ENCODE measurements at regions not wholly inside any gene's neighbourhood (a gene's known extent, or its start where the extent isn't known, plus 50 kb on each side); places are given as distances from the start of the nearest gene placed in this dataset.
"Not testable (repeated sequence)": the region's sequence is repeated elsewhere in the genome, so short reads cannot be mapped to it uniquely, and the experiment has no call there.

DNA sequence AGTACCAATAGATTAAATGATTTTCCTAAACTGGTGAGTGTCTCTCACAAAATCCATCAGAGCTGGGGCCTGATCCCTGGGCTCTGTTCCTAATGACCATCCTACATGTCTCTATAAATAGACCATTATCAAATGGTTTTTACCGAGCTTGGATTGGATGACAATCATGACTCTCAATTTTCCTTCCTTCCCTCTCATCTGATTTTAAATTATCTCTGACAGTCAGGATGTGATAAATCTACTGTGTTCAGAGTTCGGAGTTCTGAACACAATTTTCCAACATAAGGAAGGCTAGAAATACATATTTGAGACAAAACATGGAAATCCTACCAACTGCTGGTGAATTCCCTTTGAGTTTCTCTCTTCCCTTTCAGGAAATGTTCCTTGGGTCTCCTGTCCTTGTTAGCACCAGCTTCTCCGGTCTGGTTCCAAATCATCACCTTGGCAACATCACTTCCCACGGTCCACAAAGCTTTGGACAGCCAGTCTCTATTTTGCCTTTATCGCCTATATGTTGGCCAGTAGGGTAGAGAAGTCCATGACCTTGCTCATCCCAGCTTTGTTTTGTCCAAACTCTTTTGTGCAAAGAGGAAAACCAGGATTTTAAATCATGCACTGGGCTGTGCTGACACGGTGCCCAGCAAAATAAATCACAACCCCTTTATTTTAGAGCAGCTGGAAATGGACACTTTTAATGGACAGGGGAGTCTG, 139.6 kb upstream of the ITGA6 start:
- DNase-seq (ENCODE audit: low spot score) = no peak

DNA sequence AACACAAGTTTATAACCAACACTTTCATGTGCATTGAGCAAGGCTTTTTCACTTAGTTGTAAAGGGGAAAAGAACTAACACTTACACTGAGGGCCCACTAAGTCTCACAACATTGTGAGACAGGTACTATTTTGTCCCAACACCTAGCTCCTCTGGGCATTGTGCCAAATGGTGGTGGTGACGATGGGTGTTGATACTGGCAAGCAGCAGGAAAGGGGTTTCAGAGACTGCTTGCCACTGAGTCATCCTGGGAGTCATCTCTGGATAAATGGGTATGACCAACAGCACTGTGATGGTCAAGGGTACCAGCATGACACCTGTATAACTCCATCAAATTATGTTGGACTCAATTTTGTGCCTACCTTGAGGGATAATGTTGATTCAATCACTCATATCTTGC, 138.8 kb upstream of the ITGA6 start:
- DNase-seq (ENCODE audit: low spot score) = no peak

- DNase-seq (ENCODE audit: low spot score) = no peak
Observed at GRCh38 chr2:172293952-172294351, 133.4 kb upstream of the ITGA6 start.

DNA sequence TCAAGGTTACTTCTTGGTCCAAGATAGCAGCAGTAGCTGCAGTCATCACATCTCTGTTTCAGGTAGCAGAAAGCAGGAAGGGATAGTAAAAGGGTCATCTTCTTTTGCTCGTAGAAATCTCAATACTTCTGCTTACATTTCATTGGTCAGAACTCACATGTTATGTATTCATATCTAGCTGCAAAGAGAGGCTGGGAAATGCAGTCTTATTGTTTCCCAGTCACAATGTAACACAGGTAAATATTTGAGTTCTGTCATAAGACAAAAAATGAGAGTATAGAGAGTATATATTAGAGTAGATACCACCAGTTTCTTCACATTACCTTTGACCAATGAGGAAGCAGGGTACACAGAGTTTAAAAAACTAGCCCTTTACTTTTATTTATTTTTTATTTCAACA, 132.4 kb upstream of the ITGA6 start:
- DNase-seq (ENCODE audit: low spot score) = no peak

DNA sequence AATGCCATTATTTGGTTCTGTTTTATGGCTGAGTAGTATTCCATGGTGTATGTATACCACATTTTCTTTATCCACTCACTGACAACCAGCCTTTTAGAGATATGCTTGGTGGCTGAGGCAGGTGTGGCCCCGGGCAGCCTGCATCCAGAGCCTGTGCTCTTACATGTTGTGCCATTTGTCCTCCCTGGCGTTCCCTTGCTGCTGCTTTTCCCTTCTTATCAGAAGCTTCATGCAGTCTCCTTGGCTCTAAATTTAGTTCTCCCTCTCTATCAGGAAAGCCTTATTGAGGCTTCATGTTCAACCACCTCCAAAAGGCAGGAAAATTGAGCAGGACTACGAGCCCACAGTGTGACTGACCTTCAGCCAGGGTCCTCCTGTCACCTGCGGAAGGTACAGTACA, 131.7 kb upstream of the ITGA6 start:
- no peak for DNase-seq (ENCODE audit: low spot score)

GRCh38 chr2:172296267-172297046, 130.9 kb upstream of the ITGA6 start:
- peak; percentile 24 for DNase-seq (ENCODE audit: low spot score)

DNA sequence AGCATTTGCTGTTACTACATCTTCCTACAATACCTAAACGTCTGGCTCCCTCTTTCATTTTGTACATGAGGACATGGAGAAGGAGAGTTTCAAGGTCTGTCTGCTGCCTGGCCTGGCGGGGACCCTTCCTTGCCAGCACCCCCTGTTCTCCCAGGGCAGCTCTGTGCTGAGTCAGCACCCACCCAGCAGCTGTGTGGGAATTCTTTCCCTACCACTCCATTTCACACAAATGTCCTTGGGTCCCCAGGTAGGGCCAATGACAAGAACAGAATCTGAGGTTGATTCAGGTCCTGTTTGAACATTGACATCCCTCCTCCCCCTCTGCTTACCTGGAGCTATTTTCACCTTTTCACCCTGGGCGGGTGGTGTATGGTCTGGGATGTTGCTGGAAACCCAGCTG, 129.9 kb upstream of the ITGA6 start:
- no peak for DNase-seq (ENCODE audit: low spot score)

DNA sequence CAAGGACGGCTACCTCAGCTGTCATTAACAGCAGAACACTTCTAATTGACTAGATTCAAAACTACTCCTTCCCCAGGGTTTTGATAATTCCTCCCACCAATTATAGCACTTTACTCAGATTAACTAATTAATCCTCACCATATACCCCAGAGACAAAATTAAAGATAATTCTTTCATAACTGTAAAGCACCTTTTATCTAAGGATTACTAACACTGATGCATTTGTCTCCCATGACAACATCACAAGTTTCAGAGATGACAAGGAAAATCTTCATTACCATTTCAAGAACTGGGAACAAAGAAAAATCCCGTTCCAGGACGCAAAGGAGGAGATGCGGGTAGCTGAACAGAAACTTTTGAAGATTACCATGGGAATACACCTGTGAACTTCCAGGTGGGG, 129.4 kb upstream of the ITGA6 start:
- no peak for DNase-seq (ENCODE audit: low spot score)

GRCh38 chr2:172299741-172300140, 127.6 kb upstream of the ITGA6 start:
- DNase-seq (ENCODE audit: low spot score) = no peak

- no peak for DNase-seq (ENCODE audit: low spot score)
Observed at GRCh38 chr2:172300851-172301250, 126.5 kb upstream of the ITGA6 start.

DNA sequence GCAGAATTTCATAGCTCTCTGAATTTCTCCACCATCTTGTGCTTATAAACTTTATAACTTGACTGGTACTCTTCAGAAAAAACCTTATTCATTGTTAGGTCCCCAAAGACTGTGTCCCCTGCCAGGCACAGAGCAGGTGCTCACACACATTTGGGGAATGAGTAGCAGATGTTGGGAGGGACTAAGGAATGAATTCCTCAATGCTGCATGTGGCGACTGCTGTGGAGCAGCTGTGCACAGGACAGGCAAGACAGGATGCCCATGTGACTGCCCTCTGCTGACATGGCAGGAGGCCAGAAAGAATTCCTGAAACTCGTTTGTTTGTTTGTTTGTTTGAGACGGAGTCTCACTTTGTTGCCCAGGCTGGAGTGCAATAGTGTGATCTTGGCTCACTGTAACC, 122.3 kb upstream of the ITGA6 start:
- no peak for DNase-seq (ENCODE audit: low spot score)

GRCh38 chr2:172307800-172308199, 119.6 kb upstream of the ITGA6 start:
- DNase-seq (ENCODE audit: low spot score) = no peak

GRCh38 chr2:172308253-172308935, 119.0 kb upstream of the ITGA6 start:
- DNase-seq (ENCODE audit: low spot score) = no peak

- DNase-seq (ENCODE audit: low spot score) = no peak
Observed at GRCh38 chr2:172311921-172312345, 115.5 kb upstream of the ITGA6 start.

DNA sequence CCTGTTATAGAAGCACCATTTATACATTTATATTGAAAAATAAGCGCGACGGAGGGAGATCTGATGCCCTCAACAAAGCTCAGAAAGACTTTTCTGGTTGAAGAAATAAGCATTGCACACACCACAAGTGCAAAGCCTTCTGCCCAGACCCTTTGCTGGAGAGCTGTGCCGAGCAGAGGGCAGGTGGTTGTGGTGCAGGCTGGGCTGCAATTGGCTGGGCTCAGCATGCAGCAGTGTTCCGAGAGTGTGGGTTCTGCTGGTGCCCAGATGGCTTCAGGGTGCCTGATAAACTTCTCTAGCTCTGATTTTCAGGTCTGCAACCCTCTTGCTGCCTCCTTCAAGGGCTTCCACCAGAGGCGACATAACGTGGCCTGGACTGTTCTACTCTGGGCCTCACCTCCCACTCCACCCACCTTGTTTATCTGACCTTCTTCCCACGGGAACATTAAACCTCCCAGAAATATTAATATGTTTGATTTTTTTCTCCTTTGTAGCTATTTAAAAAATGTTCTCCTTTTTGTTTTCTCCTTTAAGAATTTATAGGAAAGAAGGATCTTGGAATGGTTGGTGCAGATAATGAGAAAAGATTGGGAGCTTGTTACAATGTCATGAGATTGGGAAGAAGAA, 113.6 kb upstream of the ITGA6 start:
- no peak for DNase-seq (ENCODE audit: low spot score)

DNA sequence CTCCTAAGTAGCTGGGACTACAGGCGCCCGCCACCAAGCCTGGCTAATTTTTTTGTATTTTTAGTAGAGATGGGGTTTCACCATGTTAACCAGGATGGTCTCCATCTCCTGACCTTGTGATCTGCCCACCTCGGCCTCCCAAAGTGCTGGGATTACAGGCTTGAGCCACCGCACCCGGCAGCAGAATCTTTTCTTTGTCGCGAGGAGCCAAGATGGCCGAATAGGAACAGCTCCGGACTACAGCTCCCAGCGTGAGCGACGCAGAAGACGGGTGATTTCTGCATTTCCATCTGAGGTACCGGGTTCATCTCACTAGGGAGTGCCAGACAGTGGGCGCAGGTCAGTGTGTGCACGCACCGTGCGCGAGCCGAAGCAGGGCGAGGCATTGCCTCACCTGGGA, 112.3 kb upstream of the ITGA6 start:
- not testable (repeated sequence) for DNase-seq (ENCODE audit: low spot score)

- DNase-seq (ENCODE audit: low spot score) = no peak
Observed at GRCh38 chr2:172322049-172322448, 105.3 kb upstream of the ITGA6 start.

DNA sequence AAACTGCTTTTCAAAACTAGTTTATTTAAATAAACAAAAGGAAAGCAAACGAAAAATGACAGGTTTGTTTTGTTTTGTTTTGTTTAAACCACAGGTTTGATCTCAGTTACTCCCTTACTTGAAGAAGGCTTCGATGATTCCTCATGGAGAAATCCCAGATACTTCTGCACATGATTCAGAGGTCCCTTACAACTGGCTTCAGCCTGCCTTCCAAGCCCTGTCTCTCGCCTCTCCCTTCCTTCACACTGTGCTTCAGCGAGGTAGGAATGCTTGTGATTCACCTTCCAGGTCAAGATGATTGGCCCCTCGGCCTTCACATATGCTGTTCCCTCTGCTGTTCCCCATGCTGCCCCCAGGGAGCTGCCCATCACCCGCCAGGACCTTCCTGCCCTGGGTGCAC, 104.1 kb upstream of the ITGA6 start:
- no peak for DNase-seq (ENCODE audit: low spot score)

DNA sequence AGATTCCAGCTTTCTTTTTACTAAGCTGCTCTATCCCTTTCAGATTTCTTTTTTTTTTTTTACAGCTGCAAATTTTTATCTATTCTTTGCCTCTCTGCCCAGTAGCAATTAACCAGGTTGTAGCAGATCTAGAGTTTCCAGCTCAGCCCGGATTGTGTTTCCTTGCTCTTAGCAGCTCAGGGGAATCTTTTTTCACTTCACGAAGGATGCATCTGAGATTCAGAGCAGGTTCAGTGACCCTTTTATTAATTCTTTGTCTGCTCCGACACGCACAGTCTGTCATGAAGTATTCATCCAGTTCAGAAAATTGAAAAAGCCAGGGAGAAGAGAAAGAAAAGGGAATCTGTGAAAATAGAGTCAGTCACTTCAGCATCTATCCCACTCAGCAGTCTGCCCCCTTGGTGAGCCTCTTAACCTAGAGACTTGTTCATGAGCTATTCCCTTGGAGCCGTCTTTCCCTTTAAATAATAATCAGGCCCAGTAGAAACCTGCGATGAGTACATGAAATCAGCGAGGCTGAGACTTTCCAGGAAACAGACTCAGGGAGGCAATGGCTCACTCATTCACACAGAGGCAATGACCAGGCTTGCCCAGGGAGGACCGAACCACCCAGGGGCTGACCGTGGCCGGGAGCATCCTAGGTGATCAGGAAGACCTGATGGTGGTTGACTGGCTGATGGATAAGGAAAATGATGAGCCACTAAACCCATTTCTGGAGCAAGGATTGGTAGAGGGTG, 103.4 kb upstream of the ITGA6 start:
- DNase-seq (ENCODE audit: low spot score) = no peak

- DNase-seq (ENCODE audit: low spot score) = no peak
Observed at GRCh38 chr2:172326211-172326509, 101.2 kb upstream of the ITGA6 start.

DNA sequence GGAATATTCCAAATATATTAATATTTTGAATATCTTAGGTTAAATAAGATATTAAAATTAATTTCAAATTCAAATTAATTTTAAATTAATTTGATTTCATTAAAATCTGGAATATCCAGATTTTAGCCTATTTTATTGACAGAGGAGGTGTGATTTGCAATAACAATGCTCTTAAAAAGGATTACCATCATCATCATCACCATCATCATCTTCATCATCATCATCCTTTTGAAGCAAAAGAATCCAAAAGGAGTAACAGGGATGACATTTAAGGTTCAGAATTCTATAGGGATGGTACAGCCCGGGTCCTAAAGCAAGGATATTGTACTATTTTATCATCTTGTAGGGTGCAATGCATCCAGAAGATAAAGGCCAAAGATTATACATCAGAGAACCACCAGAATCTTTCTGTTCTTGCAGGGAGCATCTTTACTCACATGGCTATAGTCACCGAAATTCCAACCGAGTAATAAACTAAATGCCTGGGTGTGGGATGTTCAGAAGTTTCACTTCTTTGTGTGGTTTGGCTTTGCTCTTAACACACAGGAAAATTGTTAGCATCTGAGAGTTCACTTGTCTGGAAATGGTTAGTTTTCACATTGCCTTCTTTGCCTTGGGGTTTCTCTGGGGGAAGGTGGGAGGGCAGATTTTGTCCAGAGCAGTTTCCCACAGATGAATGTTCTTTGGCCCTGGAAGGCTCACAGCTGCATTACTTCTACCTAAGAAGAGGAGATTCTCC, 99.1 kb upstream of the ITGA6 start:
- DNase-seq (ENCODE audit: low spot score) = no peak

DNA sequence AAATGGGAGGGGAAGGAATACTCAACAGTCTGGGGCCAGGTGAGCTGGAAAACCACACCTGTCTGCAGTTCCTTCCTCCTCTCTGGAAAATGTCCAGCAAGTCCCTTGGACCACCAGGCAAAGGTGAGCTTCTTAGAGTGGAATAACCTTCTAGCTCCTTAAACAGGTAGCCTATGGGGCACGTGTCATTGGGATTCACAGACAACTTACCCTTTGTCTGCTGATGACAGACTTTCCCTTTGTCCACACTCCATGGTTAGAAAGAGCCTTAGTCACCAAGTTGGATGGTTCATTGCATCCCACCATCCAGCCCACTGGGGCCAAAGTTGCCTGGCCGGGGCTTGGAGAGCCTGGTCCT, 98.0 kb upstream of the ITGA6 start:
- DNase-seq (ENCODE audit: low spot score) = no peak

All from iPS-NIHi11 (cell line).